IgD-negative memory B cell (primary cell): ENCODE measurements at regions not wholly inside any gene's neighbourhood (a gene's known extent, or its start where the extent isn't known, plus 50 kb on each side); places are given as distances from the start of the nearest gene placed in this dataset.
"Not testable (repeated sequence)": the region's sequence is repeated elsewhere in the genome, so short reads cannot be mapped to it uniquely, and the experiment has no call there.

Experiments
- H3K27ac Mint-ChIP-seq, 3 donors: one replicate each; pipeline ENCODE4 v1.8.0; 2020 to 2022; ENCODE audit warnings: mild to moderate bottlenecking in 3 of 3, mixed read lengths in 3 of 3, moderate library complexity in 1 of 3
- H3K27me3 Mint-ChIP-seq: one replicate; pipeline ENCODE4 v1.8.0; 2021; ENCODE audit warnings: mixed read lengths
- H3K36me3 Mint-ChIP-seq: one replicate; pipeline ENCODE4 v1.8.0; 2020; ENCODE audit warnings: mild to moderate bottlenecking, mixed read lengths
- H3K4me1 Mint-ChIP-seq, 3 donors: one replicate each; pipeline ENCODE4 v1.8.0; 2020 to 2022; ENCODE audit warnings: mixed read lengths in 3 of 3, mild to moderate bottlenecking in 1 of 3
- H3K4me3 Mint-ChIP-seq, 4 donors: one replicate each; pipeline ENCODE4 v1.8.0; 2020 to 2022; ENCODE audit warnings: mild to moderate bottlenecking in 4 of 4, mixed read lengths in 4 of 4, moderate library complexity in 3 of 4
- H3K9me3 Mint-ChIP-seq, 3 donors: one replicate each; pipeline ENCODE4 v1.8.0; 2020 to 2021; ENCODE audit warnings: mixed read lengths in 3 of 3, mild to moderate bottlenecking in 1 of 3

DNA sequence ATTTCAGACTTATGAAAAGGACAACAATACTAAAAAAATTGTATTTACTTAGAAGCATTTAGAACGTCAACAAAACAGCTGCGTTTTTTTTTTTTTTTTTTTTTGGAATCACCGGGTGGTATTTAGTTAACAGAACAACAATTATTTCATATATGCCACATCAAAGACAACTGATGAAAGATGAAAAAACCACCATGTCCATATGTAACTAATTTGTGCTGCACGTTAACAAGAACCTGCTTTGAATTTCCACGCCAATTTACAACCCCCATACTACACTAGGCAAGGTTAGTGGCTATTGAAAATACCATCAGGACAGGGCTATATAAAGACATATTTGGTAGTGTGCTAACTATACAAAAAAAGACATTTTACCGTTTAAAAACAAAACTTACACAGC is 189.3 kb upstream of the ROBO1 start:
- H3K4me3 Mint-ChIP-seq = no peak overlapping the region
- H3K27me3 Mint-ChIP-seq = no peaks in the 10 kb centered on the region
- no peak overlapping the region for H3K27ac Mint-ChIP-seq
- H3K4me1 Mint-ChIP-seq = no peaks in the 10 kb centered on the region
- no peaks in the 10 kb centered on the region for H3K36me3 Mint-ChIP-seq
- H3K9me3 Mint-ChIP-seq = peaks cover 0 to 5% (median 0%) of the 10 kb centered on the region in 3 donors

DNA sequence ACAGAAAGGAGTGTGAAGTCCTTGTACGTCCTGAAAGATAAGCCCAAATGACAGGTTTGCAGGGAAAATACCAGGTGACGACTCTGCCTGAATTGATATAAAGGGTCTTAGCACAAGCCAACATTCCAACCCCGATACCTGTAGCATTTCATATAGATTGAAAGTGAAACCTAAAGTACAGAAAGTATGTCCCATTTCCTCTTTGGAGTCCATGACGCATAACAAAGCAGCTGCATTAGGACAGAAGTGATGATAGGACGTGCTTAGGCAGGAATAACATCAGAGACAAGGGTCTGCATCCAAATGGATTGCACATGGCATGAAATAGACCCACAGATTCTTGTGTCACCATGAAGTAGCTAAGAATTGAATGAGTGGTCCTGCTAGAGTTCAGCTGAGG is 187.0 kb upstream of the ROBO1 start:
- H3K9me3 Mint-ChIP-seq = peaks cover 0 to 5% (median 5%) of the 10 kb centered on the region in 3 donors
- no peaks in the 10 kb centered on the region for H3K27me3 Mint-ChIP-seq
- no peaks in the 10 kb centered on the region for H3K4me1 Mint-ChIP-seq
- no peak overlapping the region for H3K4me3 Mint-ChIP-seq
- H3K27ac Mint-ChIP-seq = no peak overlapping the region
- no peaks in the 10 kb centered on the region for H3K36me3 Mint-ChIP-seq

DNA sequence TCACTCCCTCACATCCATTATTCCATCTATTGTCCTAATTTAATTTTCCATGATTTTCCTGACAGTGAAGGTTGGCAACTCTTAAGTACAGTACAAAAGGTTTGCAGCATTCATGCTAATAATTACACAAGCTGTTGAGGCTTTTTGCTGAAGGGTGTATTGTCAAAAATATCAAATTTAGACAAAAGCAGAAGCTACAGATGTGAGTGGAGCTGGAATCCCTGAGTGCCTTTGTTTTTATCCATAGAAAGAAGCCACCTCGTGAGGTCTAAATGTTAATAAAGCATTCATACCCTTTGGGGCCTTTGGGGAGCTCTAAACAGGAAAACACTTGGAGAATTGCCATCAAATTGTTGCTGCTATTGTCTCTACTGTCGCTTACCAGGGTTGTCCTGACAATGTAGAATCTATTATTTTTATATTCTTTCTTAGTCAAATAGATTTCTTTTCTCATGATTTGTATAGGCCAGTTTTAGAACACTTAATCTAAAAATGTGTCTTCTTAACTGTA is 185.8 kb upstream of the ROBO1 start:
- Mint-ChIP-seq H3K27ac (no peak overlapping the region), H3K4me3 (no peak overlapping the region), H3K36me3 (no peaks in the 10 kb centered on the region), H3K4me1 (no peaks in the 10 kb centered on the region), H3K27me3 (no peaks in the 10 kb centered on the region), H3K9me3 (peaks cover 3 to 9% (median 5%) of the 10 kb centered on the region in 3 donors)

DNA sequence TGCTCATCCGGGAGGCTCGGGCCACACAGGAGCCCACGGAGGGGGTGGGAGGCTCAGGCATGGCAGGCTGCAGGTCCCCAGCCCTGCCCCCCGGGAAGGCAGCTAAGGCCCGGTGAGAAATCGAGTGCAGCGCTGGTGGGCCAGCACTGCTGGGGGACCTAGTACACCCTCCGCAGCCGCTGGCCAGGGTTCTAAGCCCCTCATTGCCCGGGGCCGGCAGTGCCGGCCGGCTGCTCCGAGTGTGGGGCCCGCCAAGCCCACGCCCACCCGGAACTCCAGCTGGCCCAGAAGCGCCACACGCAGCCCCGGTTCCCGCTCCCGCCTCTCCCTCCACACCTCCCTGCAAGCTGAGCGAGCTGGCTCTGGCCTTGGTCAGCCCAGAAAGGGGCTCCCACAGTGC is 183.6 kb upstream of the ROBO1 start:
- H3K36me3 Mint-ChIP-seq, H3K27me3 Mint-ChIP-seq, H3K4me3 Mint-ChIP-seq, H3K4me1 Mint-ChIP-seq, H3K27ac Mint-ChIP-seq: not testable (repeated sequence)
- peaks cover 5 to 13% (median 5%) of the 10 kb centered on the region in 3 donors for H3K9me3 Mint-ChIP-seq

DNA sequence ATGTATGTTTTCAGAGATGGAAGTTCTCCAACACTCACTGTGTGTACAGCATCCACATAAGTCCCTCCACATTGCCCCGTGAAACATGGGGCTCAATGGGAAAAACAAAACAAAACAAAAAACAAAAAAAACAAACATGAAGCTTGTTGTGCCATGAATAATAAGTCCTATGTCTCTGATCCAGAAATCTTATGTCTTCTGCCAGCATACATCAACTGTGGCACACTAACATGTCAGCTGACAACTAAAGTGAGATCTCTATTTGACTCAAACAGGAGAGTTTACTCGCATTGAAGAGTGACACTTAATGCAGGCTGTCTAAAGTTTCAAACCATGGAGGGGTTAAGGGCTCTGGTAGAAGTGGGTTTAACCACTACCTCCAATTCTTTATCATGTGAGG is 180.2 kb upstream of the ROBO1 start:
- Mint-ChIP-seq H3K36me3 (peaks cover 1% of the 10 kb centered on the region), H3K4me3 (no peak overlapping the region), H3K4me1 (no peaks in the 10 kb centered on the region), H3K27me3 (no peaks in the 10 kb centered on the region), H3K27ac (no peak overlapping the region), H3K9me3 (peaks cover 8 to 13% (median 9%) of the 10 kb centered on the region in 3 donors)

DNA sequence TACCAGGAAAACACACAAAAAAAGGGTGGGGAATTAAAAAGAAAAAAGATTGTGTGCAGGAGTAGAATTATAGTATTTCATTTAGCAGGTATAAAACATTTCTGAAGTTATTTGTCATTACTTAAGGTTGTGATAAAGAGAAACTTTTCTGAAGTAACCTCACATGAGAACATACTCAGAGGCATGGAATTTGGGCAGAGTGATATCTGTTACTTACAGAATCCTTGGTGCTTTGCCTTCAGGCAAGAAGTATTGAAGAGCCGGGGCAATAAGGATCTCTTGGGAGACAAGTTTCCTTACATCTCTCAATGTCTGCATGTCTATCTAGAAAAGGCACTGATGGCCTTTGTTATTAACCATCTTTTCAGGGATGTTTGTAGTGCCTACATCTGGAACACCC is 179.7 kb upstream of the ROBO1 start:
- Mint-ChIP-seq H3K27ac (no peak overlapping the region), H3K27me3 (no peaks in the 10 kb centered on the region), H3K4me1 (no peaks in the 10 kb centered on the region), H3K36me3 (peaks cover 1% of the 10 kb centered on the region), H3K4me3 (no peak overlapping the region), H3K9me3 (peaks cover 8 to 13% (median 9%) of the 10 kb centered on the region in 3 donors)

DNA sequence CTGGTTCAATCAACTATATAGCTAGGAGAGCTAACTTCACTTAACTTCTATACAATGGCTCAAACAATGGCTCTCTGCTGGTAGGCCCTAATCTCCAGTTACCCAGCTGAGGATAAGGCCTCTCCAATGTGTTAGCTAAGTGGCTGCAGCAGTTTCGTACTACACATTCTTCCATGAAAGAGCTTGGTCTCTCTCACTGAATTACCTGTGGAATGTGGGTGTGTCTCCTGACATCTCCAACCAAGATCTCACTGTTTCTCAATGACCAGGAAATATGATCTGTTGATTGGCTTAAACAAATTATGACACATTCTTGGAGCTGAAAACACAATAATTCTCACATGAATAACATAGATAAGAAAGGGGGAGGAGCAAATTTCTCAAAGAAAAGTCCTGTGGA is 169.8 kb upstream of the ROBO1 start:
- H3K36me3 Mint-ChIP-seq = no peaks in the 10 kb centered on the region
- no peaks in the 10 kb centered on the region for H3K4me1 Mint-ChIP-seq
- H3K27ac Mint-ChIP-seq = no peak overlapping the region
- H3K4me3 Mint-ChIP-seq = no peak overlapping the region
- no peaks in the 10 kb centered on the region for H3K27me3 Mint-ChIP-seq
- H3K9me3 Mint-ChIP-seq = peaks cover 2 to 9% (median 5%) of the 10 kb centered on the region in 3 donors

DNA sequence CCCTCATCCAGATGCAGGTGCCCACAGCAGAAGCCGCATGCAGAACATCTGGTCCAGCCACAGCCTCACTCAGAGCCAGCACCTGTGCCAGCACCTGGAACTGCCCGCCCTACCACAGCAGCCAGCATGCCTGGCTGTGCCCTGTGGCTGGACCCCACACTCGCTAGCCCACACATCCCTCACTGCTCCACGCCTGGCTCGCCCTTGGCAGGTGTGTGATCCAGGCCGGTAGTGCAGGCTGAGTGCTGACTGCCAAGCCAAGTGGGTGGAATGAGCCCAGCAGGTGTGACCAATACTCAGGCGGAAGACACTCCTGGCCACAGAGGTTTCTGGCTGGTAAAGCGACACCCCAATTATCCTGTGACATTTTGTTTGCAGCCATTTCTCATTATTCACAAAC is 162.4 kb upstream of the ROBO1 start:
- peak overlapping the region in 1 of 3 donors; percentile 80 for H3K27ac Mint-ChIP-seq
- no peaks in the 10 kb centered on the region for H3K36me3 Mint-ChIP-seq
- no peak overlapping the region for H3K4me3 Mint-ChIP-seq
- no peaks in the 10 kb centered on the region for H3K27me3 Mint-ChIP-seq
- H3K9me3 Mint-ChIP-seq = peaks cover 0 to 3% (median 2%) of the 10 kb centered on the region in 3 donors
- no peaks in the 10 kb centered on the region for H3K4me1 Mint-ChIP-seq

DNA sequence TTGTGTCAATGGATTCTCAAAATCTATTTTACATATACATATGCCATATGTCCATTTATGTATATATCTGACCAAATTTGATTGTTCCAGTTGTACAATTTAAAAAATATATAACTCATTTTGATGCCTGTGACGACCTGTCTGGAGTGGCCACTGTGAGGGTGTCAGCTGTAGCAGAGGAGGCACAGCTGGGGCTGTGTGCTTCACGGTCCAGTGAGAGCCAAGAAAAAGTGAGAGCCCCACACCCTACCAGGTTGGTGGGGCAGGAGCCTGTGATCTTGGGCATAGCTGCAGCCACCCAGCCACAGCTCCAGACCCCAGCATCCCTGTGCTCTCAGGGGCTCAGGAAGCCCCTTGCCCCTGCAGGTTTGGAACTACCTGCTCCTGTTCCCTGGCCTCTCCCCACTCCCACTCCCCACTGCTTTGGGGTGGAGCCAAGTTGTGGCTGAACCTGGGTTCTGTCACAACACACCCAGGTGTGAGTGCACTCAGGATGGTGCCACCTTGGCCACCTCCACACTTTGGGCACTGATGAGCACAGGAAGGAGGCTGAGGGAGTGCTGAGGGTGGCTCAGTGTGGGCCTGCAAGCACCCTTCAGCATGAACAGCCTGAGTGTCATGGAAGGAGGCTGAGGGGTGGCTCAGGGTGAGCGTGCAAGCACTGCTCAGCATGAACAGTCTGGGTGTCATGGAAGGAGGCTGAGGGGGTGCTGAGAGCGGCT is 161.1 kb upstream of the ROBO1 start:
- Mint-ChIP-seq H3K4me1 (no peaks in the 10 kb centered on the region), H3K4me3 (no peak overlapping the region), H3K27ac (no peak overlapping the region), H3K9me3 (peaks cover 0 to 3% (median 2%) of the 10 kb centered on the region in 3 donors), H3K36me3 (no peaks in the 10 kb centered on the region), H3K27me3 (no peaks in the 10 kb centered on the region)

DNA sequence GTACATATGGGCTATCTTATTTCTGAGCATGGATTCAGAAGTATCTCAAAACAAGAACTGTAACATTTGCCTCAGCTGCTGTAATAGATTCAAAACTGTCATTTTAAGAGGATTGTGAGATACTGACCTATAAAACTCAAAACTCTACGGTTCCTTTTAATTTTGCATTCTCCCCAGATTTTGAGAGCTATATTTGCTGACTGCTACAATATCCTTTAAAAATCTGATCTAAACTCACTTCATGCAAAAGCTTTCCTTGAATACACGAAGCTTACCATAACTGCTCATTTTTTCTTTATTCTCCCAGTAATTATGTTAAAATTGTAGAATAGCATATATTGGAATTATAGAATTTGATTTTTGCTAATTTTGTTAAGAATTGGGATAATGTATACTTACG is 158.7 kb upstream of the ROBO1 start:
- no peak overlapping the region for H3K27ac Mint-ChIP-seq
- H3K27me3 Mint-ChIP-seq = no peaks in the 10 kb centered on the region
- no peaks in the 10 kb centered on the region for H3K36me3 Mint-ChIP-seq
- no peaks in the 10 kb centered on the region for H3K4me1 Mint-ChIP-seq
- no peak overlapping the region for H3K4me3 Mint-ChIP-seq
- peaks cover 4 to 5% (median 5%) of the 10 kb centered on the region in 3 donors for H3K9me3 Mint-ChIP-seq

DNA sequence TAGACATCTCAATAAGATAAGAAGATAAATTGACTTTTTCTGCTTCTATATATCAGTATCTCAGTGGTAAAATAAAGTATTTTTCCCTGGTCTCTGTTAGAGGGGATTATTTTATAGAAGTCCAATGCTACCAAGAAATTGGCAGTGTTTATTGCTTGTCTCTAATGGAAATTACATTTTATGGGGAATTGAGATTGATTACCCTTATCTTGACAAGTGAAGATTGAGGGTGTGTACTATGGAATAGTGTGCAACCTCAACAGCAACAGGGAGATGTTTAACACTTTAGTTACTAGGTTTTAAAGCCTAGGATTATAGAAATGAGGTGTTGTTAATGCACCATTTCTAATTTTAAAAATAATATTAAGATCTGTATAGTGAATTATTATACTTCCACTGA is 154.8 kb upstream of the ROBO1 start:
- no peaks in the 10 kb centered on the region for H3K27me3 Mint-ChIP-seq
- H3K4me1 Mint-ChIP-seq = no peaks in the 10 kb centered on the region
- H3K27ac Mint-ChIP-seq = no peak overlapping the region
- H3K9me3 Mint-ChIP-seq = peaks cover 2 to 4% (median 3%) of the 10 kb centered on the region in 3 donors
- no peak overlapping the region for H3K4me3 Mint-ChIP-seq
- H3K36me3 Mint-ChIP-seq = no peaks in the 10 kb centered on the region

DNA sequence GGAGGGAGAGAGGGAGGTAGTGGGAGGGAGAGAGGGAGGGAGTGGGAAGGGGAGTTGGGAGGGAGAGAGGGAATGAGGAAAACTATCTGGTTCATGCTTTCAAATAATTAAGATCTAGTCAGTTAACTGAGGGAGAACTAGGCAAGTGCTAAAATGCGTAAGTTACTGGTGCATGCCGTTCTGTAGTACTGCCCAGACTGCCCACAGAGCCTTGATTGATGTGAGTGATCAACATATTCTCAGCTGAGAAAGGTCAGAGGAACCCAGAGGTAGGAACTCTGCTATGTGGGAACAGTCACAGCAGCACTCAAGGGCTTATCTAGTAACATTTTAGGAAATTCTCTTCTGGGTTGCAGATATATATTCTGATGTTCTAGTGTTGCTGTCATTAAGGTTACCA is 149.8 kb upstream of the ROBO1 start:
- Mint-ChIP-seq H3K9me3 (peaks cover 4 to 7% (median 4%) of the 10 kb centered on the region in 3 donors), H3K36me3 (no peaks in the 10 kb centered on the region), H3K4me3 (no peak overlapping the region), H3K27me3 (no peaks in the 10 kb centered on the region), H3K27ac (no peak overlapping the region), H3K4me1 (no peaks in the 10 kb centered on the region)

DNA sequence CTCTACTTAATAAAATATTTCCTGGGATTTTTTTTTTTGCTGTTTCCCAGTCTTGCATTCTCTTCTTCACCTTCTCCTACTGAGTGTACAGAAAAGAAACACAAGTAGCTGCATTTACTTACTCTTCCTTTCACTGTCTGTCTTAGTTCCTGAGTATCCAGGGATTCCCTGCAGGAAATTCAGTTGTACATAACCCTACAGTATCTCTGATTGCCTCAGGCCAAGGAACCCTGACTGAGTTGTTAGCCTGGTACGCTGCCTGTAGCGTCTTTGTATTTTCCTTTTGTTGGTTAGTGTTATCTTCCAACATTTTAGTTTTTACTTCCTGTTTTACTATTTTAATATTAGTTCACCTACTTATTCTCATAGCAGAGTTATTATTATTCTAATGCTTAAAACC is 142.5 kb upstream of the ROBO1 start:
- Mint-ChIP-seq H3K36me3 (no peaks in the 10 kb centered on the region), H3K9me3 (peaks cover 1 to 6% (median 5%) of the 10 kb centered on the region in 3 donors), H3K4me3 (no peak overlapping the region), H3K27me3 (no peaks in the 10 kb centered on the region), H3K4me1 (no peaks in the 10 kb centered on the region), H3K27ac (no peak overlapping the region)

DNA sequence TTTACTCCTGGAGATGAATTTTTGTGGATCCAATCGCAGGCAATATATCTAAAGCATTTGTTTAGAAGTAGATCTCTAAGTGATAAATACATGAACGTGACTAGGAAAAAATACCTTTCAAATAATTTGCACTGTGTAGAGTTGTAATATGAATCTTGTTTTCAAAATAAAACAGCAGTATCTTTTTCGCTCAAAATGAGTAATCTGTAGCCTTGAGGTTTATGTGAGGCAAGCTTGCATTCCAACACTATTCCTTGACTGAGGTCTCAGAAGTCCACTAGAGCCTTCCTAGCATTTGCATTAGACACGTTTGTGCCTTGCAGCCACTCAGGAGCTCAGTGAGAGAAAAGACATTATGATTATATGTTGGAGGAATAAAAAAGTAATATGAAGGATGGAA is 138.3 kb upstream of the ROBO1 start:
- Mint-ChIP-seq H3K27me3 (no peaks in the 10 kb centered on the region), H3K9me3 (peaks cover 2 to 7% (median 7%) of the 10 kb centered on the region in 3 donors), H3K27ac (no peak overlapping the region), H3K4me1 (no peaks in the 10 kb centered on the region), H3K4me3 (no peak overlapping the region), H3K36me3 (no peaks in the 10 kb centered on the region)

DNA sequence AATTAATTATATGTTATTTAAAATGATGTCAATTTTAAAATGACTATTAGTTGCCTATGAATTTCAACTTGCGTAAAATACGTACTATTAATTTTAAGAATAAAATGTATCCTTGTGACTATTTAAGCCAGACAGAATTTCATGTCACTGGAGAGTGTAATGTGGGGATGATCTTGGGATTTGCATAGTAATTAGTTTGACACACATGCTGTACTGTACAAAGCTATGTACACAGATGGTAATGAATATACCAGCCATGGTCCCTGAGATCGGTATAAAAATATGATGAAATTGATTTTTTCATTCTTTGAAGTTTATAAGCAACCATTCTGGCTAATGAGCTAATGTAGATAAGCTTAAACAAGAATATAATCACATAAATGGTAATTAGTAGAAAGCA is 134.4 kb upstream of the ROBO1 start:
- H3K36me3 Mint-ChIP-seq = no peaks in the 10 kb centered on the region
- peaks cover 0 to 10% (median 9%) of the 10 kb centered on the region in 3 donors for H3K9me3 Mint-ChIP-seq
- H3K27me3 Mint-ChIP-seq = no peaks in the 10 kb centered on the region
- no peak overlapping the region for H3K27ac Mint-ChIP-seq
- H3K4me1 Mint-ChIP-seq = no peaks in the 10 kb centered on the region
- no peak overlapping the region for H3K4me3 Mint-ChIP-seq

DNA sequence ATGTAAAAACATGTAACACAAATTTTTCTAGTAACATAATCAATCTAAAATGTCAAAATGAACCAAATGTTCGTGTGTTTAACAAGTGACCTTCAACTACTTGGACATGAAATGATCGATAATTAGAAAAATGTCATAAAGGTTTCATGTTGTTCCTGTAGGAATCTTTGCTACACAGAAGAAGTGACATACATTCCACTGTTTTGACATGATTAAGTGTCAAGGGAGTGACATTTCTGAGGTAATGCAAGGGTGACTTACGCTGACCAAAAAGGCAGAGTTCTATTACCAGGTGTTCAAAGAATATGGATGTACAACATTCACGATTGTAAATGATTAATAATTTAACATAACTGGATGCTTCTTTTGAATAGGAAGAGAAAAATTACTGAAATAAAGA is 131.1 kb upstream of the ROBO1 start:
- Mint-ChIP-seq H3K4me3 (no peak overlapping the region), H3K36me3 (no peaks in the 10 kb centered on the region)

More for the DNA sequence above, 131.1 kb upstream of the ROBO1 start:
- no peak overlapping the region for H3K27ac Mint-ChIP-seq
- peaks cover 0 to 8% (median 4%) of the 10 kb centered on the region in 3 donors for H3K9me3 Mint-ChIP-seq
- no peaks in the 10 kb centered on the region for H3K4me1 Mint-ChIP-seq
- no peaks in the 10 kb centered on the region for H3K27me3 Mint-ChIP-seq
